K562 (cell line): ENCODE measurements at regions not wholly inside any gene's neighbourhood (a gene's known extent, or its start where the extent isn't known, plus 50 kb on each side); places are given as distances from the start of the nearest gene placed in this dataset.

Experiments
- ATAC-seq: fragments of 200-7000 bp; cut with Tn5 transposase; 3 replicates; pipeline ENCODE4 v1.9.1; 2020; ENCODE audit warnings: moderate library complexity
- BruUV-seq: library from RNA; stranded (reverse); fragments of 400-500 nt; replicated peaks from 2 replicates; lab custom pipeline; 2021; lab: Mats Ljungman, UMichigan
- CTCF ChIA-PET: fragments of 300-600 bp; formaldehyde crosslinking; extraction: SDS; loops from one replicate; lab custom pipeline; 2021; ENCODE audit warnings: low intra/inter-chr PET ratio; lab: Yijun Ruan, JAX
- POLR2A ChIA-PET: fragments of 300-600, 350-650 bp; sonication (Branson Sonifier 250); formaldehyde crosslinking; extraction: SDS; loops from one replicate; lab custom pipeline; 2021; ENCODE audit warnings: antibody characterized with exemption, inconsistent platforms; lab: Yijun Ruan, JAX
- DNase-seq, 4 experiments: peaks; one replicate each; pipeline versions ENCODE4 v3.0.0 to v3.0.0-alpha.2; 2011 to 2018; ENCODE audit warnings: low spot score in 3 of 4, mixed read lengths in 3 of 4; ENCODE audit errors: extremely low read depth in 1 of 4
- FAIRE-seq: peaks from 2 replicates; lab custom pipeline; 2011; peaks lifted over from hg19 to GRCh38; lab: Jason Lieb, UNC
- H2AFZ ChIP-seq: 2 replicates; pipeline ENCODE4 v1.6.0; 2011; ENCODE audit warnings: low read depth, low read length, control low read depth, inconsistent platforms
- H3K27ac ChIP-seq: fragments of 200-600 bp; 3 replicates; pipeline ENCODE4 v1.8.0; 2011; ENCODE audit warnings: low read depth, mild to moderate bottlenecking, control low read depth, inconsistent platforms, low read length, moderate library complexity, mixed read lengths; ENCODE audit errors: extremely low read depth
- H3K27me3 ChIP-seq, 2 experiments: fragments of 300-600 bp in 1 of 2; 2 replicates in 1 of 2; 3 replicates in 1 of 2; pipeline versions ENCODE4 v1.6.0 to v1.8.0; 2011; ENCODE audit warnings: inconsistent platforms in 2 of 2, low read length in 2 of 2, mild to moderate bottlenecking in 1 of 2, mixed read lengths in 1 of 2, moderate library complexity in 1 of 2; ENCODE audit not compliant: control insufficient read depth in 2 of 2, insufficient read depth in 2 of 2
- H3K36me3 ChIP-seq: fragments of 300-600 bp; 3 replicates; pipeline ENCODE4 v1.8.0; 2011; ENCODE audit warnings: mild to moderate bottlenecking, low read length, inconsistent platforms; ENCODE audit not compliant: control insufficient read depth, insufficient read depth
- H3K4me1 ChIP-seq, 2 experiments: fragments of 200-600 bp in 1 of 2; replicated peaks in 1 of 2; 2 replicates in 1 of 2; 3 replicates in 1 of 2; pipeline versions ENCODE4 v1.5.1 to v1.8.0; 2011; ENCODE audit warnings: inconsistent platforms in 2 of 2, low read length in 2 of 2, mild to moderate bottlenecking in 1 of 2, mixed read lengths in 1 of 2, moderate library complexity in 1 of 2; ENCODE audit not compliant: control insufficient read depth in 2 of 2, insufficient read depth in 2 of 2
- H3K4me2 ChIP-seq: 2 replicates; pipeline ENCODE4 v1.6.1; 2011; ENCODE audit warnings: low read length, control low read depth, inconsistent platforms, mixed read lengths; ENCODE audit not compliant: insufficient read depth
- H3K4me3 ChIP-seq: fragments of 200-600 bp; sonication (generic), shearing (Covaris generic); 2 replicates; pipeline ENCODE4 v1.5.1; 2016; ENCODE audit warnings: control low read depth, inconsistent platforms
- H3K79me2 ChIP-seq: fragments of 200-600 bp; 3 replicates; pipeline ENCODE4 v1.8.0; 2011; ENCODE audit warnings: low read length, inconsistent platforms; ENCODE audit not compliant: control insufficient read depth, insufficient read depth
- H3K9ac ChIP-seq, 2 experiments: 2 replicates each; pipeline versions ENCODE4 v1.6.0 to v1.6.1; 2011; ENCODE audit warnings: low read depth in 2 of 2, low read length in 2 of 2, control low read depth in 1 of 2, inconsistent platforms in 1 of 2, mild to moderate bottlenecking in 1 of 2, mixed read lengths in 1 of 2; ENCODE audit not compliant: insufficient read depth in 1 of 2
- H3K9me1 ChIP-seq: one replicate; pipeline ENCODE4 v1.6.0; 2011; ENCODE audit warnings: inconsistent platforms, mild to moderate bottlenecking, low read length, moderate library complexity; ENCODE audit not compliant: control insufficient read depth, insufficient read depth
- H3K9me3 ChIP-seq: replicated peaks from 2 replicates; pipeline ENCODE4 v1.5.1; 2011; ENCODE audit warnings: low read depth, low read length, inconsistent platforms; ENCODE audit not compliant: control insufficient read depth, insufficient read depth
- H4K20me1 ChIP-seq: replicated peaks from 2 replicates; pipeline ENCODE4 v1.6.1; 2011; ENCODE audit warnings: low read length, inconsistent platforms, mixed read lengths; ENCODE audit not compliant: control insufficient read depth, insufficient read depth
- ATF4 ChIP-seq: fragments of 450-650 bp; formaldehyde crosslinking; IDR thresholded peaks from 2 replicates; pipeline ENCODE4 v1.4.0; 2022; ENCODE audit warnings: mild to moderate bottlenecking, moderate library complexity
- CC2D1A ChIP-seq: fragments of 450-650 bp; IDR thresholded peaks from 2 replicates; pipeline ENCODE4 v1.6.1; 2017; ENCODE audit warnings: mild to moderate bottlenecking
- HOXB6 ChIP-seq: fragments of 250-450 bp; sonication (Bioruptor Pico); IDR thresholded peaks from 2 replicates; pipeline ENCODE4 v1.5.1; 2022; ENCODE audit warnings: mild to moderate bottlenecking, borderline replicate concordance
- POLR3G ChIP-seq: IDR thresholded peaks from 2 replicates; pipeline ENCODE4 v1.6.1; 2011; ENCODE audit not compliant: insufficient read length, insufficient replicate concordance; ENCODE audit errors: extremely low read depth
- TCF7L2 ChIP-seq: fragments of 150-350 bp; IDR thresholded peaks from 2 replicates; pipeline ENCODE4 v1.6.1; 2016; ENCODE audit warnings: low read depth, mild to moderate bottlenecking, low read length, moderate library complexity
- THRB ChIP-seq: fragments of 450-650 bp; formaldehyde crosslinking; conservative IDR thresholded peaks from 2 replicates; pipeline ENCODE4 v1.4.0; 2022; ENCODE audit warnings: mild to moderate bottlenecking, missing genetic modification characterization
- whole genome bisulfite sequencing: fragments of 100-300 bp; shearing (Covaris generic); methylation state at CpG from one replicate; pipeline ENCODE4 v1.1.6; 2016; ENCODE audit warnings: low coverage, mixed read lengths; ENCODE audit not compliant: insufficient coverage; ENCODE audit errors: missing lambda C conversion rate; 5-methylcytosine and 5-hydroxymethylcytosine counted together
- in situ Hi-C: fragments of 300-500 bp; cut with MboI; formaldehyde crosslinking; loops from 4 replicates; pipeline ENCODE4 v1.15.0; 2018; ENCODE audit warnings: inconsistent platforms, mixed read lengths
- intact Hi-C: fragments of 100-400 bp; cut with micrococcal nuclease; formaldehyde crosslinking; loops from 2 replicates; pipeline ENCODE4 v1.14.2; 2022

DNA sequence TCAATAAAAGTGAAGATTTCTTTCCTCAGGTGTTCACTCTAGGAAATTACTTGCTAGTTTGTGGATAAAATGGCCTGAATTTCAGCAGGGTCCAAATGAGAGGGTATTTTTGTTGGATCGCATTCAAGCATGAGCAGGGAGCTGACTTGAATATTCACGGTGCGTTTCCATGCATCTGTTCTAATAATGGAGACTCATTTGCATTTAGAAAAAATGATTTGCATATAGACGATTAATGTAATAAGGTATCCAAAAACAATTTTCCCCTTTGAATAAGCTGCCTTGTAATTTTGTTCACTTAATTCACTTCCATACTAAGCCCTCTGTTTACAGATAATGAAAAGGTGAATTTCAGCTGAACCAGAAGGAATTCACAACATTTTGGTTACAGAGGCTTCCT is 130.9 kb upstream of the AJAP1 start:
- H4K20me1 ChIP-seq, result no peaks in the 10 kb centered on the region
- H3K9ac ChIP-seq, result no peak overlapping the region
- in situ Hi-C loops, result no loop called here
- no TSS peak for BruUV-seq
- no peaks in the 10 kb centered on the region for H3K36me3 ChIP-seq
- no peak overlapping the region for H3K4me3 ChIP-seq
- H2AFZ ChIP-seq, result no peak overlapping the region
- ATAC-seq, result no peak
- no peak overlapping the region for H3K27ac ChIP-seq
- FAIRE-seq, result no peak
- no peak for DNase-seq
- no peaks in the 10 kb centered on the region for H3K9me1 ChIP-seq
- WGBS, result 2% methylated on average over 4 of the region's 4 CpGs
- POLR2A ChIA-PET, result interaction anchor here (0.6 kb wide), 1 partner anchor 377 kb away, joined by 3 read pairs; no protein-coding TSS in a partner anchor
- H3K27me3 ChIP-seq, result peaks cover 0 to 14% of the 10 kb centered on the region in 2 experiments; a peak in 2 of 5 replicates
- no peaks in the 10 kb centered on the region for H3K79me2 ChIP-seq
- TF ChIP-seq THRB (CRISPR knock-in tag) (no peak), HOXB6 (CRISPR knock-in tag) (no peak), ATF4 (CRISPR knock-in tag) (no peak), CC2D1A (no peak), POLR3G (no peak), TCF7L2 (no peak)
- H3K9me3 ChIP-seq, result no peaks in the 10 kb centered on the region; the same call in 1 of the 2 replicates
- CTCF ChIA-PET, result no interaction called here
- H3K4me2 ChIP-seq, result no peak overlapping the region
- H3K4me1 ChIP-seq, result no peaks in the 10 kb centered on the region
- intact Hi-C loops, result no loop called here
